K562 (cell line): ENCODE measurements at regions not wholly inside any gene's neighbourhood (a gene's known extent, or its start where the extent isn't known, plus 50 kb on each side); places are given as distances from the start of the nearest gene placed in this dataset.

Source experiments
- BDP1 ChIP-seq: IDR thresholded peaks from 3 replicates; pipeline ENCODE4 v1.6.1; 2011; ENCODE audit not compliant: insufficient read length, insufficient read depth
- CTBP1 ChIP-seq: fragments of 450-650 bp; IDR thresholded peaks from 2 replicates; pipeline ENCODE4 v1.6.1; 2016; ENCODE audit warnings: borderline replicate concordance
- E4F1 ChIP-seq: fragments of 250-450 bp; sonication (Bioruptor Pico); IDR thresholded peaks from 2 replicates; pipeline ENCODE4 v1.5.0; 2021; ENCODE audit warnings: mild to moderate bottlenecking, borderline replicate concordance
- ELF2 ChIP-seq: fragments of 250-450 bp; sonication (Bioruptor Pico); IDR thresholded peaks from 2 replicates; pipeline ENCODE4 v1.5.0; 2021; ENCODE audit warnings: mild to moderate bottlenecking
- ESRRA ChIP-seq: fragments of 450-650 bp; IDR thresholded peaks from 2 replicates; pipeline ENCODE4 v1.6.1; 2014; ENCODE audit warnings: low read depth, mild to moderate bottlenecking, moderate library complexity, borderline replicate concordance
- FOXK1 ChIP-seq: sonication (generic); formaldehyde crosslinking; IDR thresholded peaks from 2 replicates; pipeline ENCODE4 v1.8.0; 2022; ENCODE audit warnings: missing genetic modification reagents, mild to moderate bottlenecking, borderline replicate concordance
- HMGN3 ChIP-seq: IDR thresholded peaks from 2 replicates; pipeline ENCODE4 v1.6.1; 2011; ENCODE audit warnings: borderline replicate concordance, low read depth, mild to moderate bottlenecking, mixed read lengths, low read length; ENCODE audit not compliant: insufficient read length; ENCODE audit errors: extremely low read depth
- HNRNPUL1 ChIP-seq: fragments of 200-400 bp; formaldehyde crosslinking; IDR thresholded peaks from 2 replicates; pipeline ENCODE4 v1.6.1; 2017; ENCODE audit warnings: low read length
- IFI16 ChIP-seq: fragments of 250-450 bp; sonication (Bioruptor Pico); IDR thresholded peaks from 2 replicates; pipeline ENCODE4 v2.1.2; 2022; ENCODE audit warnings: mild to moderate bottlenecking, inconsistent platforms
- MEIS2 ChIP-seq: fragments of 450-650 bp; IDR thresholded peaks from 2 replicates; pipeline ENCODE4 v1.6.1; 2014; ENCODE audit warnings: mild to moderate bottlenecking; ENCODE audit not compliant: partially characterized antibody
- MYC ChIP-seq, 2 experiments: fragments of 250-450 bp in 1 of 2; sonication (Bioruptor Pico) in 1 of 2; IDR thresholded peaks; 2 replicates each; pipeline versions ENCODE4 v1.5.1 to v1.6.1; 2012 to 2021; ENCODE audit warnings: low read depth in 2 of 2, borderline replicate concordance in 1 of 2, improper control_type of control experiment in 1 of 2, low read length in 1 of 2, mild to moderate bottlenecking in 1 of 2, moderate library complexity in 1 of 2
- NFATC3 ChIP-seq: fragments of 450-650 bp; IDR thresholded peaks from 2 replicates; pipeline ENCODE4 v1.6.1; 2017; ENCODE audit warnings: mild to moderate bottlenecking
- RBM22 ChIP-seq: fragments of 200-400 bp; formaldehyde crosslinking; IDR thresholded peaks from 2 replicates; pipeline ENCODE4 v1.6.1; 2018; ENCODE audit warnings: low read length, low read depth; ENCODE audit not compliant: poor library complexity, severe bottlenecking
- SRSF1 ChIP-seq: fragments of 200-400 bp; formaldehyde crosslinking; IDR thresholded peaks from 2 replicates; pipeline ENCODE4 v1.6.1; 2017; ENCODE audit warnings: mild to moderate bottlenecking, low read depth, low read length, moderate library complexity
- TAF9B ChIP-seq: fragments of 450-650 bp; IDR thresholded peaks from 2 replicates; pipeline ENCODE4 v1.6.1; 2018; ENCODE audit warnings: mild to moderate bottlenecking; ENCODE audit not compliant: partially characterized antibody
- TFAM ChIP-seq: fragments of 250-450 bp; sonication (Bioruptor Pico); conservative IDR thresholded peaks from 2 replicates; pipeline ENCODE4 v1.5.0; 2021; ENCODE audit warnings: mild to moderate bottlenecking, moderate library complexity
- XRCC5 ChIP-seq: fragments of 200-400 bp; formaldehyde crosslinking; IDR thresholded peaks from 2 replicates; pipeline ENCODE4 v1.6.1; 2017; ENCODE audit warnings: low read depth, mild to moderate bottlenecking, low read length
- ZBTB9 ChIP-seq: fragments of 450-650 bp; formaldehyde crosslinking; IDR thresholded peaks from 2 replicates; pipeline ENCODE4 v1.4.0; 2020; ENCODE audit warnings: mild to moderate bottlenecking, moderate library complexity
- ZNF124 ChIP-seq: sonication (generic); formaldehyde crosslinking; IDR thresholded peaks from 2 replicates; pipeline ENCODE4 v1.8.1; 2022; ENCODE audit warnings: missing genetic modification reagents
- ZNF165 ChIP-seq: fragments of 250-450 bp; sonication (Bioruptor Pico); IDR thresholded peaks from 2 replicates; pipeline ENCODE4 v1.4.0; 2020; ENCODE audit warnings: borderline replicate concordance
- ZNF354B ChIP-seq: fragments of 250-450 bp; sonication (Bioruptor Pico); IDR thresholded peaks from 2 replicates; pipeline ENCODE4 v1.4.0; 2020
- ZNF518B ChIP-seq: fragments of 250-450 bp; sonication (Bioruptor Pico); IDR thresholded peaks from 2 replicates; pipeline ENCODE4 v1.5.0; 2021; ENCODE audit warnings: mild to moderate bottlenecking, moderate library complexity
- ZSCAN32 ChIP-seq: fragments of 450-650 bp; formaldehyde crosslinking; IDR thresholded peaks from 2 replicates; pipeline ENCODE4 v1.4.0; 2020; ENCODE audit warnings: mild to moderate bottlenecking, moderate library complexity

GRCh38 chr7:117941138-117941810 lies 68.0 kb upstream of the CTTNBP2 start (continued):
- no peak for TF ChIP-seq E4F1
- TF ChIP-seq NFATC3 = no peak
- TF ChIP-seq FOXK1 (CRISPR knock-in tag) = no peak
- no peak for TF ChIP-seq ZNF518B (CRISPR knock-in tag)
- no peak for TF ChIP-seq SRSF1
- TF ChIP-seq HNRNPUL1 = no peak
- no peak for TF ChIP-seq IFI16 (CRISPR knock-in tag)
- TF ChIP-seq XRCC5 = no peak
- TF ChIP-seq HMGN3 = peak; percentile 49
- TF ChIP-seq ZNF165 = no peak
- peak; percentile 88; the same call in 1 of the 2 replicates for TF ChIP-seq ESRRA
- no peak for TF ChIP-seq TAF9B
- TF ChIP-seq BDP1 = no peak
- TF ChIP-seq TFAM (CRISPR knock-in tag) = no peak
- TF ChIP-seq ZSCAN32 (CRISPR knock-in tag) = peak; percentile 60; the same call in 1 of the 2 replicates
- TF ChIP-seq ZBTB9 (CRISPR knock-in tag) = no peak
- TF ChIP-seq MEIS2 = peak; percentile 76
- TF ChIP-seq ZNF354B (CRISPR knock-in tag) = no peak
- no peak for TF ChIP-seq ELF2 (CRISPR knock-in tag)
- TF ChIP-seq ZNF124 = no peak
- peak; percentile 81 for TF ChIP-seq CTBP1
- no peak for TF ChIP-seq RBM22
- TF ChIP-seq MYC (IDR thresholded peaks at IDR 0.05; ENCODE audit: low read depth, low read length) = peak; percentile 26; the same call in 1 of the 2 replicates
- TF ChIP-seq MYC (CRISPR knock-in tag; IDR thresholded peaks at IDR 0.05; ENCODE audit: borderline replicate concordance, low read depth) = no peak
